H9 (cell line): ENCODE measurements at regions not wholly inside any gene's neighbourhood (a gene's known extent, or its start where the extent isn't known, plus 50 kb on each side); places are given as distances from the start of the nearest gene placed in this dataset.

Source experiments
- DNase-seq: peaks from one replicate; pipeline ENCODE4 v3.0.0-alpha.2; 2017
- H2AFZ ChIP-seq: one replicate; pipeline ENCODE4 v1.6.1; 2013; ENCODE audit warnings: mild to moderate bottlenecking, low read length, control low read depth, moderate library complexity
- H2AK5ac ChIP-seq: 2 replicates; pipeline ENCODE4 v1.6.1; 2013; ENCODE audit warnings: low read length, control low read depth, mixed read lengths; ENCODE audit not compliant: insufficient read length
- H2BK120ac ChIP-seq: one replicate; pipeline ENCODE4 v1.6.1; 2013; ENCODE audit warnings: low read depth, mild to moderate bottlenecking, low read length, control low read depth, inconsistent platforms; ENCODE audit not compliant: poor library complexity, severe bottlenecking
- H2BK12ac ChIP-seq: 2 replicates; pipeline ENCODE4 v1.6.1; 2013; ENCODE audit warnings: low read length, control low read depth, mixed read lengths, low read depth; ENCODE audit not compliant: insufficient read length
- H2BK15ac ChIP-seq: 2 replicates; pipeline ENCODE4 v1.6.1; 2013; ENCODE audit warnings: low read depth, low read length, control low read depth
- H2BK20ac ChIP-seq: one replicate; pipeline ENCODE4 v1.6.1; 2013; ENCODE audit warnings: low read depth, mild to moderate bottlenecking, low read length, control low read depth, inconsistent platforms; ENCODE audit not compliant: poor library complexity, severe bottlenecking
- H2BK5ac ChIP-seq: 2 replicates; pipeline ENCODE4 v1.6.1; 2013; ENCODE audit warnings: low read length, control low read depth, mixed read lengths; ENCODE audit not compliant: insufficient read length
- H3K14ac ChIP-seq: 2 replicates; pipeline ENCODE4 v1.6.1; 2013; ENCODE audit warnings: low read length, control low read depth; ENCODE audit not compliant: insufficient read depth
- H3K18ac ChIP-seq: 2 replicates; pipeline ENCODE4 v1.6.1; 2013; ENCODE audit warnings: low read depth, mild to moderate bottlenecking, mixed read lengths, low read length, control low read depth; ENCODE audit not compliant: insufficient read length
- H3K23ac ChIP-seq: 2 replicates; pipeline ENCODE4 v1.6.1; 2013; ENCODE audit warnings: low read length, control low read depth, mixed read lengths, low read depth; ENCODE audit not compliant: insufficient read length
- H3K23me2 ChIP-seq: 2 replicates; pipeline ENCODE4 v1.6.1; 2013; ENCODE audit warnings: low read depth, mild to moderate bottlenecking, mixed read lengths, low read length, control low read depth; ENCODE audit not compliant: insufficient read length, poor library complexity, severe bottlenecking
- H3K27ac ChIP-seq: 2 replicates; pipeline ENCODE4 v1.5.1; 2013; ENCODE audit warnings: low read length, control low read depth, mixed read lengths, low read depth; ENCODE audit not compliant: insufficient read length
- H3K27me3 ChIP-seq: 2 replicates; pipeline ENCODE4 v1.6.1; 2013; ENCODE audit warnings: low read length, control low read depth, inconsistent platforms; ENCODE audit not compliant: insufficient read depth
- H3K4ac ChIP-seq: 2 replicates; pipeline ENCODE4 v1.6.1; 2013; ENCODE audit warnings: low read depth, mild to moderate bottlenecking, control low read depth, inconsistent platforms, low read length, moderate library complexity
- H3K4me1 ChIP-seq: 2 replicates; pipeline ENCODE4 v1.6.1; 2013; ENCODE audit warnings: low read length, control low read depth, inconsistent platforms; ENCODE audit not compliant: insufficient read depth
- H3K4me2 ChIP-seq: 2 replicates; pipeline ENCODE4 v1.6.1; 2013; ENCODE audit warnings: low read length, control low read depth, mixed read lengths; ENCODE audit not compliant: insufficient read length, insufficient read depth
- H3K56ac ChIP-seq: 2 replicates; pipeline ENCODE4 v1.6.1; 2013; ENCODE audit warnings: low read depth, mild to moderate bottlenecking, mixed read lengths, low read length, control low read depth; ENCODE audit not compliant: insufficient read length
- H3K79me1 ChIP-seq: 2 replicates; pipeline ENCODE4 v1.6.1; 2013; ENCODE audit warnings: low read depth, mild to moderate bottlenecking, moderate library complexity, low read length, control low read depth, inconsistent platforms; ENCODE audit not compliant: insufficient read depth, poor library complexity, severe bottlenecking
- H3K79me2 ChIP-seq: 2 replicates; pipeline ENCODE4 v1.6.1; 2013; ENCODE audit warnings: low read length, control low read depth, inconsistent platforms; ENCODE audit not compliant: insufficient read depth
- H3K9ac ChIP-seq: 2 replicates; pipeline ENCODE4 v1.6.1; 2013; ENCODE audit warnings: low read length, control low read depth, mixed read lengths; ENCODE audit not compliant: insufficient read length; ENCODE audit errors: extremely low read depth
- H3K9me3 ChIP-seq: one replicate; pipeline ENCODE4 v1.6.1; 2013; ENCODE audit warnings: low read depth, low read length, inconsistent platforms; ENCODE audit not compliant: control insufficient read depth
- H3T11ph ChIP-seq: one replicate; pipeline ENCODE4 v1.6.1; 2013; ENCODE audit warnings: mild to moderate bottlenecking, low read length, control low read depth, inconsistent platforms
- H4K20me1 ChIP-seq: one replicate; pipeline ENCODE4 v1.6.1; 2013; ENCODE audit not compliant: control insufficient read depth, insufficient read length, insufficient read depth
- H4K5ac ChIP-seq: 2 replicates; pipeline ENCODE4 v1.6.1; 2013; ENCODE audit warnings: low read depth, mild to moderate bottlenecking, mixed read lengths, low read length, control low read depth; ENCODE audit not compliant: insufficient read length
- H4K8ac ChIP-seq: replicated peaks from 2 replicates; pipeline ENCODE4 v1.6.1; 2013; ENCODE audit warnings: low read length, control low read depth, mixed read lengths, low read depth; ENCODE audit not compliant: insufficient read length
- H4K91ac ChIP-seq: 2 replicates; pipeline ENCODE4 v1.6.1; 2013; ENCODE audit warnings: low read depth, mild to moderate bottlenecking, moderate library complexity, mixed read lengths, low read length, control low read depth; ENCODE audit not compliant: insufficient read length
- H3K27ac Mint-ChIP-seq, 3 experiments: 2 replicates in 2 of 3; 3 replicates in 1 of 3; pipeline ENCODE4 v1.8.0; 2020 to 2021; ENCODE audit warnings: mixed read lengths in 3 of 3, mild to moderate bottlenecking in 1 of 3, moderate library complexity in 1 of 3
- H3K27me3 Mint-ChIP-seq: 2 replicates; pipeline ENCODE4 v1.8.0; 2021; ENCODE audit warnings: low read depth, mild to moderate bottlenecking, moderate library complexity, mixed read lengths
- H3K36me3 Mint-ChIP-seq, 3 experiments: 2 replicates in 2 of 3; 3 replicates in 1 of 3; pipeline ENCODE4 v1.8.0; 2020 to 2021; ENCODE audit warnings: low read depth in 3 of 3, mixed read lengths in 3 of 3; ENCODE audit not compliant: insufficient read depth in 1 of 3
- H3K4me1 Mint-ChIP-seq, 2 experiments: 2 replicates each; pipeline ENCODE4 v1.8.0; 2020; ENCODE audit warnings: mixed read lengths in 2 of 2
- H3K4me3 Mint-ChIP-seq, 2 experiments: 2 replicates in 1 of 2; 3 replicates in 1 of 2; pipeline ENCODE4 v1.8.0; 2020 to 2021; ENCODE audit warnings: mild to moderate bottlenecking in 2 of 2, mixed read lengths in 2 of 2, moderate library complexity in 1 of 2
- H3K9me3 Mint-ChIP-seq, 2 experiments: 2 replicates in 1 of 2; 3 replicates in 1 of 2; pipeline ENCODE4 v1.8.0; 2020; ENCODE audit warnings: mild to moderate bottlenecking in 2 of 2, mixed read lengths in 2 of 2, moderate library complexity in 1 of 2
- WGBS: extraction: QIAGEN DNeasy Blood & Tissue Kit; methylation state at CpG from one replicate; pipeline ENCODE4 v1.1.7; 2013; ENCODE audit warnings: missing lambda C conversion rate, low lambda C conversion rate, mixed read lengths; ENCODE audit not compliant: insufficient read length; ENCODE audit errors: extremely low coverage; 5-methylcytosine and 5-hydroxymethylcytosine counted together
- TF ChIP-seq, protein P1 (sequence below): fragments of 200-600 bp; sonication (generic); conservative IDR thresholded peaks from 3 replicates; pipeline ENCODE4 v1.8.0; 2021; ENCODE audit warnings: antibody characterized with exemption, mild to moderate bottlenecking

DNA sequence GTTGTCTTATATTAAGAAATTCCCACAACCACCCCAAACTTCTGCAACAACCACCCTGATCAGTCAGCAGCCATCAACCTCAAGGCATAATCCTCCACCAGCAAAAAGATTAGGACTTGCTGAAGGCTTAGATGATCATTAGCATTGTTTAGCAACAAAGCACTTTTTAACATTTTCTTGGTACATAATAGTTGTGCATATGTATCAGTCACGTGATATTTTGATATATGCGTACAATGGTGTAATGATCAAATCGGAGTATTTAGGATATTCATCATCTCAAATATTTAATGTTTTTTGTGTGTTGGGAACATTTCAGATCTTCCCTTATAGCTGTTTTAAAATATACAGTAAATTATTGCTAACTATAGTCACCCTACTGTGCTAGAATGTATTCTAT lies 73.5 kb upstream of the API5 start:
- TF ChIP-seq, protein P1, sequence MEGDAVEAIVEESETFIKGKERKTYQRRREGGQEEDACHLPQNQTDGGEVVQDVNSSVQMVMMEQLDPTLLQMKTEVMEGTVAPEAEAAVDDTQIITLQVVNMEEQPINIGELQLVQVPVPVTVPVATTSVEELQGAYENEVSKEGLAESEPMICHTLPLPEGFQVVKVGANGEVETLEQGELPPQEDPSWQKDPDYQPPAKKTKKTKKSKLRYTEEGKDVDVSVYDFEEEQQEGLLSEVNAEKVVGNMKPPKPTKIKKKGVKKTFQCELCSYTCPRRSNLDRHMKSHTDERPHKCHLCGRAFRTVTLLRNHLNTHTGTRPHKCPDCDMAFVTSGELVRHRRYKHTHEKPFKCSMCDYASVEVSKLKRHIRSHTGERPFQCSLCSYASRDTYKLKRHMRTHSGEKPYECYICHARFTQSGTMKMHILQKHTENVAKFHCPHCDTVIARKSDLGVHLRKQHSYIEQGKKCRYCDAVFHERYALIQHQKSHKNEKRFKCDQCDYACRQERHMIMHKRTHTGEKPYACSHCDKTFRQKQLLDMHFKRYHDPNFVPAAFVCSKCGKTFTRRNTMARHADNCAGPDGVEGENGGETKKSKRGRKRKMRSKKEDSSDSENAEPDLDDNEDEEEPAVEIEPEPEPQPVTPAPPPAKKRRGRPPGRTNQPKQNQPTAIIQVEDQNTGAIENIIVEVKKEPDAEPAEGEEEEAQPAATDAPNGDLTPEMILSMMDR, result no peak
- no peak overlapping the region for H2BK5ac ChIP-seq

More for the DNA sequence above, 73.5 kb upstream of the API5 start:
- H3K27ac ChIP-seq, result no peak overlapping the region
- no peaks in the 10 kb centered on the region for H3K79me1 ChIP-seq
- H3K4ac ChIP-seq, result no peak overlapping the region
- H3T11ph ChIP-seq, result no peak overlapping the region
- Mint-ChIP-seq H3K27me3 (no peaks in the 10 kb centered on the region; the same call in 1 of the 2 replicates), H3K4me3 (no peak overlapping the region), H3K36me3 (peaks cover 0 to 4% (median 0%) of the 10 kb centered on the region in 3 experiments; a peak in 1 of 7 replicates), H3K9me3 (peaks cover 3 to 7% of the 10 kb centered on the region in 2 experiments; a peak in 3 of 5 replicates), H3K27ac (no peak overlapping the region), H3K4me1 (peaks cover 0 to under 1% of the 10 kb centered on the region in 2 experiments; a peak in 1 of 4 replicates)
- no peak overlapping the region for H2BK12ac ChIP-seq
- H3K27me3 ChIP-seq, result no peaks in the 10 kb centered on the region
- no peak overlapping the region for H4K91ac ChIP-seq
- H2AFZ ChIP-seq, result no peak overlapping the region
- H3K9ac ChIP-seq, result no peak overlapping the region
- H3K79me2 ChIP-seq, result no peaks in the 10 kb centered on the region
- H3K18ac ChIP-seq, result no peak overlapping the region
- no peak overlapping the region for H4K5ac ChIP-seq
- H2BK120ac ChIP-seq, result no peak overlapping the region
- no peak overlapping the region for H4K8ac ChIP-seq
- no CpG with 5 or more reads among the region's 3 CpGs for WGBS
- no peak overlapping the region for H3K23ac ChIP-seq
- H3K14ac ChIP-seq, result no peak overlapping the region
- H2AK5ac ChIP-seq, result no peak overlapping the region
- no peaks in the 10 kb centered on the region for H3K4me1 ChIP-seq
- no peak for DNase-seq
- H3K4me2 ChIP-seq, result no peak overlapping the region
- H3K56ac ChIP-seq, result no peak overlapping the region
- no peak overlapping the region for H2BK20ac ChIP-seq
- H3K23me2 ChIP-seq, result no peaks in the 10 kb centered on the region
- no peaks in the 10 kb centered on the region for H4K20me1 ChIP-seq
- H2BK15ac ChIP-seq, result no peak overlapping the region
- H3K9me3 ChIP-seq, result no peaks in the 10 kb centered on the region
